MM.1S (cell line): ENCODE measurements at regions not wholly inside any gene's neighbourhood (a gene's known extent, or its start where the extent isn't known, plus 50 kb on each side); places are given as distances from the start of the nearest gene placed in this dataset.

Experiments used
- EZH2 ChIP-seq: fragments of 300-600 bp; sonication (generic); optimal IDR thresholded peaks from 2 replicates; pipeline ENCODE3; 2017; ENCODE audit warnings: low read depth, mild to moderate bottlenecking, antibody characterized with exemption, low read length, mixed read lengths
- EZH2phosphoT487 ChIP-seq: fragments of 300-600 bp; sonication (generic); IDR thresholded peaks from 2 replicates; pipeline ENCODE4 v1.6.1; 2018; ENCODE audit warnings: antibody characterized with exemption, low read length
- TF ChIP-seq, protein P1 (sequence below): fragments of 300-600 bp; sonication (generic); IDR thresholded peaks from 2 replicates; pipeline ENCODE4 v1.5.1; 2016; ENCODE audit warnings: antibody characterized with exemption, low read length, mixed read lengths

DNA sequence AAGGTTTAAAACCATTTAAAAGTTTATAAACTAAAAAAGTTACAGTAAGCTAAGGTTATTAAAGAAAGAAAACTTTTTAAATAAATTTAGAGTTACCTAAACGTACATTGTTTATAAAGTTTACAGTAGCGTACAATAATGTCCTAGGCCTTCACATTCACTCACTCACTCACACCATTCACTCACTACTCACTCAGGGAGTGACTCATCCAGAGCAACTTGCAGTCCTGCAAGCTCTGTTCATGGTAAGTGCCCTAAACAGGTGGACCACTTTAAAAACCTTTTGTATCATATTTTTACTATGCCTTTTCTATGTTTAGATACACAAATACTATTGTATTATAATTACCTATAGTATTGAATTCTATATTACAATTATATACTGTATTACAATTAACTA is 190.8 kb upstream of the RASA1 start:
- TF ChIP-seq, protein P1, sequence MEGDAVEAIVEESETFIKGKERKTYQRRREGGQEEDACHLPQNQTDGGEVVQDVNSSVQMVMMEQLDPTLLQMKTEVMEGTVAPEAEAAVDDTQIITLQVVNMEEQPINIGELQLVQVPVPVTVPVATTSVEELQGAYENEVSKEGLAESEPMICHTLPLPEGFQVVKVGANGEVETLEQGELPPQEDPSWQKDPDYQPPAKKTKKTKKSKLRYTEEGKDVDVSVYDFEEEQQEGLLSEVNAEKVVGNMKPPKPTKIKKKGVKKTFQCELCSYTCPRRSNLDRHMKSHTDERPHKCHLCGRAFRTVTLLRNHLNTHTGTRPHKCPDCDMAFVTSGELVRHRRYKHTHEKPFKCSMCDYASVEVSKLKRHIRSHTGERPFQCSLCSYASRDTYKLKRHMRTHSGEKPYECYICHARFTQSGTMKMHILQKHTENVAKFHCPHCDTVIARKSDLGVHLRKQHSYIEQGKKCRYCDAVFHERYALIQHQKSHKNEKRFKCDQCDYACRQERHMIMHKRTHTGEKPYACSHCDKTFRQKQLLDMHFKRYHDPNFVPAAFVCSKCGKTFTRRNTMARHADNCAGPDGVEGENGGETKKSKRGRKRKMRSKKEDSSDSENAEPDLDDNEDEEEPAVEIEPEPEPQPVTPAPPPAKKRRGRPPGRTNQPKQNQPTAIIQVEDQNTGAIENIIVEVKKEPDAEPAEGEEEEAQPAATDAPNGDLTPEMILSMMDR, result no peak
- TF ChIP-seq EZH2 (no peak), EZH2phosphoT487 (no peak)
